OCI-LY7 (cell line): ENCODE measurements at regions not wholly inside any gene's neighbourhood (a gene's known extent, or its start where the extent isn't known, plus 50 kb on each side); places are given as distances from the start of the nearest gene placed in this dataset.

Experiments
- EZH2phosphoT487 ChIP-seq: fragments of 200-600 bp; sonication (generic); IDR thresholded peaks from 2 replicates; pipeline ENCODE4 v1.6.1; 2018; ENCODE audit warnings: low read depth, borderline replicate concordance, mild to moderate bottlenecking, mixed run types, antibody characterized with exemption, low read length, moderate library complexity, mixed read lengths
- TF ChIP-seq, protein P1 (sequence below): fragments of 200-600 bp; sonication (generic); conservative IDR thresholded peaks from 2 replicates; pipeline ENCODE4 v1.5.1; 2014; ENCODE audit warnings: mild to moderate bottlenecking, antibody characterized with exemption, low read length, moderate library complexity, mixed read lengths

DNA sequence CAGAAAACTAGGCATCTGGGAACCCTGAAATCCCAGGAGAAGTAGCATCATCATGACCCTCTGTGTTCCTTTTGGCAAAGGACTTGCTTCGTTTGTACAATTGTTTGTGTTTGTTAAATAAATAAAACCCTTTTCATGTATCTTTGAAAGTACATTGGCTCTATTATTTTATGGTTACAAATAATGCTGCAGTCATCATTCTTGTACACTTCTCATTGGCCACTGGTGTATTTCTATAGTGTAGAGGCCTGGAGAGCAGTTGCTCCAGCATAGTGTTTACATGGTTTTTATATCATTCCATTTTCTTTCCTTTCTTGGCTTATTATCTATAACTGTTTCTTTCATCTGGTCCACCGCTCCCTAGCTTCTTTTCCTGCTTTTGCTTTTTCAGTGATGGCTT, 253.3 kb downstream of the FAM72C start:
- TF ChIP-seq, protein P1, sequence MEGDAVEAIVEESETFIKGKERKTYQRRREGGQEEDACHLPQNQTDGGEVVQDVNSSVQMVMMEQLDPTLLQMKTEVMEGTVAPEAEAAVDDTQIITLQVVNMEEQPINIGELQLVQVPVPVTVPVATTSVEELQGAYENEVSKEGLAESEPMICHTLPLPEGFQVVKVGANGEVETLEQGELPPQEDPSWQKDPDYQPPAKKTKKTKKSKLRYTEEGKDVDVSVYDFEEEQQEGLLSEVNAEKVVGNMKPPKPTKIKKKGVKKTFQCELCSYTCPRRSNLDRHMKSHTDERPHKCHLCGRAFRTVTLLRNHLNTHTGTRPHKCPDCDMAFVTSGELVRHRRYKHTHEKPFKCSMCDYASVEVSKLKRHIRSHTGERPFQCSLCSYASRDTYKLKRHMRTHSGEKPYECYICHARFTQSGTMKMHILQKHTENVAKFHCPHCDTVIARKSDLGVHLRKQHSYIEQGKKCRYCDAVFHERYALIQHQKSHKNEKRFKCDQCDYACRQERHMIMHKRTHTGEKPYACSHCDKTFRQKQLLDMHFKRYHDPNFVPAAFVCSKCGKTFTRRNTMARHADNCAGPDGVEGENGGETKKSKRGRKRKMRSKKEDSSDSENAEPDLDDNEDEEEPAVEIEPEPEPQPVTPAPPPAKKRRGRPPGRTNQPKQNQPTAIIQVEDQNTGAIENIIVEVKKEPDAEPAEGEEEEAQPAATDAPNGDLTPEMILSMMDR = no peak
- TF ChIP-seq EZH2phosphoT487 = no peak
